SH-SY5Y (cell line): ENCODE measurements at regions not wholly inside any gene's neighbourhood (a gene's known extent, or its start where the extent isn't known, plus 50 kb on each side); places are given as distances from the start of the nearest gene placed in this dataset.

Source experiments
- GATA2 ChIP-seq: IDR thresholded peaks from 2 replicates; pipeline ENCODE4 v1.6.1; 2011; ENCODE audit warnings: mild to moderate bottlenecking, low read depth, low read length
- GATA3 ChIP-seq: IDR thresholded peaks from 2 replicates; pipeline ENCODE4 v1.6.1; 2011; ENCODE audit warnings: low read depth, mild to moderate bottlenecking, low read length, moderate library complexity

DNA sequence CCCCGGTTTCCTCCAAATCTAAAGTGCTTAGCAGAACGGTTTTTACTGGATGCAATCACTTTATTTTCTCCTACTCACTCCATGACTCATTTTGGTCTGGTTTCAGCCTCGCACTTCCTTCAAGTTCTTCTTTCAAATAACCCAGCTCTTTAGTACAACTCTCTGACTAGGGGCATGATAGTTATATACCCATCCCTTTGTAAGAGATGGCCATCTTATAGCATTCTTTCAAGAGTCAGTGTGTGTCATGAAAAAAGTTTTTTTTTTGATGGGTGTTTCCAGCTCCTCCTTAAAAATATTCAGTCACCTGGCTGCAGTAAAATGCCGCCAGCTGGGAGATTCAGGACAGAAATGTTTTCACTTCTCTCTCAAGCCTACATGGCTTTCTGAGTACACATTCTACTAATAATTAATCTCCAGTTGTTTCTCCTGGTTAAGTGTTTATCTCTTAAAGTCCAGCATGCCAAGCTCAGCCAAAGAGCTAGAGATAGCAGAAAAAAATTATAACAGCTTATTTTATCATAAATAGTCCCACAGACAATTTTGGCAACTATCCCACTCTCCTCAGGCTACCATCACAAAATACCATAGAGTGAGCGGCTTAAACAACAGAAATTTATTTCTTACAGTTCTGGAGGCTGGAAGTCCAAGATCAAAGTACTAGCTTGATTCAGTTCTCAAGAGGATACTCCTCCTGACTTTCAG is 139.3 kb downstream of the GASK1B start:
- TF ChIP-seq GATA3 (no peak), GATA2 (no peak)

DNA sequence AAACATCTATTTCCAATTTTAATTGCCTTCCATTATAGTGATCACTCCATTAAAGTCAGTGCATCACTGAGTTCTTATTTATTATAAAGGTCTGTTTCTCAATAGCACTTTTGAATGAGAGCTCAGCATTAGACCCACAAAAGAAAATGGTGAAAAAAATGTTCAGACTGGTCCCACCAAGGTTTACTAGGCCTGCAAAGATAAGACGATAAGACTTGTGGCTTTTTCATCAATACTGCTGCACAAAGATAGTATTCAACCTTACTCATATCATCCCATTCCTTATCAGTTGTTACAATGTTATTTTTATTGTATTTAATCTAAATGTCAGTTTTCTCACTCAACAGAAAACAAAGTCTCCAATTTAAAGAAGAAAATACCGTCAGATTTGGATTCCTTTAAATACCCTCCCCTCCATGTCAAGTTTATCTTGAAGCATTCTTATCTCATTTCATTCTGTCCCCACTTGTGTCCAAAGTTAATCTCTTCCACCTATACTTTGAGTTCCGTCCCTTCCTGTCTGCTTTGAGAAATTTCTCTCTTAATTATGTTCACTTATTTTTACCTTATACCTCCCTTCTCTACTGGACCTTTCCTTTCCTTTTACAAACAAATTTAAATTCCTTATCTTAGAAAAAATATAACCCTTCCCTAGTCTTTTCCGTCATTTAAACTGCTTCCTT is 140.0 kb downstream of the GASK1B start:
- no peak for TF ChIP-seq GATA3
- TF ChIP-seq GATA2 = no peak

DNA sequence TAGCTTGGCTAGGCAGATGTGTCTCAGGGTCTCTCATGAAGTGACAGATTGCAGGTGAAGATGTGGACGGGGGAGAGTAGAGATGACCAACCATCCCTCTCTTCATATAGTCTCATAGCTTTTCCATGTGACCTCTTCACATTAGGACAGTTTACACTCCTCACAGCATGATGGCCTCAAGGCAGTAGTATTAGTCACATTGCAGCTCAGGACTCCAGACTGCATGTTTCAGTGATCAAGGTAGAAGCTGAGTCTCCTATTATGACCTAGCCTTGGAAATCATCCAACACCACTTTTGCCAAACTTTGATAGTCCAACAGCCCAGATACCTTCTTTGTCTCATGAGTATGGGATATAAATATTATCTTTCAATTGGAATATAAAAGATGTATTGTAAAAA is 147.7 kb downstream of the GASK1B start:
- no peak for TF ChIP-seq GATA3
- TF ChIP-seq GATA2 = no peak

DNA sequence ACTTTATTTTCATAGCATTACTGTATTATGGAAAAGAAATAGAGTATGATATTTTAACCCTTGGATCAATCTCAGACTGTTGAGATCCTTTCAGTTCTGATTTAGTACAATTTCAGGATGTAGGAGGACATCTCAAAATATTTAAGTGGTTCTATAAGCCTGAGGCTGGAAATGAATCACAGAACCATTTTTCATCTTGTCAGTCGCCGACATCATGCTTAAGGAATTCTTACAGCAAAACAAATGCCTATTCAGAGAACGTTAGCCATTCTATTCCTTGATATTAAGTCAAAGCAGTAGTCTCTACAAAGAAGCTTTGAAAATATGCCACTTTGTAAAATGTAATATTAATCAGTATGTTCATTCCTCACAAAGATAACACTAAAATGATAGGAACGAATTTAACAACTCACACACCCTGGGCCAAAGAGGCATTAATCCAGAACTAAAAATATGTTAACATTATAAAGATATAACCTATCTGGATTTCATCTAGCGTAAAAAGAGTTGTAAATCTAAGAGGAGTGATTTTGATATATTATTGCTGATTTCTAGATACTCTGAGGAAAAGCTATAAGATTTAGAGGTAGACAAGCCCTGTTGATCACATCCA is 152.0 kb downstream of the GASK1B start:
- TF ChIP-seq GATA3 = no peak
- no peak for TF ChIP-seq GATA2

DNA sequence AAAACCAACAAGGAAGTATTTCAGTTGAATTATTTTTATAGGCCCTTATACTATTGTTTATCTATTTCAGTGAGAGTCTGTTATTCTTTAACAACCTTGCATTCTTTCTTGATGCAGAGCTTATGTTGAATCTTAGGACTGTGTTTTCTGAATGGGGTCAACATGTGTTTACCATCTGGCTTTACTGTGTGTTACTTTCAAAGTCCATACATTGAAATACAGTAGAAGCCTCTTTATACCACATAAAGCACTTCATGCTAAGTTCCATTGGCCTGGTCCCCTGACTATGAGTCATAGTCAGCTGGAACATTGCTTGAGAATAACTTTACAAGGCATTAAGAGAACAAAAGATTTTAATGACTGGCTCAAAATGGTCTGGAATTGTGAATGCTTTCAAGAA is 152.6 kb downstream of the GASK1B start:
- TF ChIP-seq GATA3 (no peak), GATA2 (no peak)

DNA sequence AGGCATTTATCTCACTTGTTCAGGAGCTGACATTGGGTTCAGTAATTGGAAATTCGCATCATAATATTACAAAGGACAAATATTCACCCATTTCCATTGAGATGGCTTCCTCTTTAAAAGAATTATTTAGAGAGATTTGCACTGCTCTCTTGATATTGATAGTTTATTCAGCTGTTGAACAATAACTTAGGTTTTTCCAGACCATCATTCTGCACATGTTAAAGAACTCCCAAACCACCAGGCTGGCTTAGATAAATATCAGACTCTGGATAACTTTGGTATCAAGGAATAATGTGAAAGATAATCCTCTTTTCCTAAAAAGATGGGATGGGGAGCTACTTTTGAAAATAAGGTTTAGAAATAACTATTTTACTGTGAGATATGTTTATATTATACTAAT is 154.0 kb downstream of the GASK1B start:
- TF ChIP-seq GATA3 (no peak), GATA2 (no peak)

DNA sequence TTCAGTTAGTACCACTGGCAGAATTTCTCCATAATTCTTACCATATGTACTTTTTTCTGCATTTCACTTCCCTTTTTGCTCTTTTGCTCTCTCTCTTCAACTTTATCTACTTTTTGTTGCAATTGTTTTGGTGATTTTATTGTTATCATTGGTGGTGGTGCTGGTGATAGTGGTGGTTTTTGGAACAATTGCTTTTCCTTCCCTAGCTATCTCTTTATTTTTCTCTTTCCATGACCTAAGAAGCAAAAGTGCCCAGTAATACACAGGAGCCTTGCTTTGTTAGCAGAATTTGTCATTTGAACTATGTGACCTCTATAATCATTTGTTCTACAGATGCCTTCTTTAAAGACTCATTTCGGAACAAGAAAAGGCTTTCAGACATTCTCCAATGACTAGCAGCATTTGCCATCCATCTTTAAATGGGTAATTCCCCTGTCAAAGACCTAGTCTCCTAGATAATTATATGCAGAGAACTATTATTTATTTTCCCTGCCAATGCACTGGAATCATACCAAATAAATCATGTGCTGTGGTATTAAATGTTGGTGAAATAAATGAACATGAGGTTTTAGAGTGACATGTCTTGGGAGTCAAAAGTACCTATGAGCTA is 154.5 kb downstream of the GASK1B start:
- TF ChIP-seq GATA2 (no peak), GATA3 (no peak)

DNA sequence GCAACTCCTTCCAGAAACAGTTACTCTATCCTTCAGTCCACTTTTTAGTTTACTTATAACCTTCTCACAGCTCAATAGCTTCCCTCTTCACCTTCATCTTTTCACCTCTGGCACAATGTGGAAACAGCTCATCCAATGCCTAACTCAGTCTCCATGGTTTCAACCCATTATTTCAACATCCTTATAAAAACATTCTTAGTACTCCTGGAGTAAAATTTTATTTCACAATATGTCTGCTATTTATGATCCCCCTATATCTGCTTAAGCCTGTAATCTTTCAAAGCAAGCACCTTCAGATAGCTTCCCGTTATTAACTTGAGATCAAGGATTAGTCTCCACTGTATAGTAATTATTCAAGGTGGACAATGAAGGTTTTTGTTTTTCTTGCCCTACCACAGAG is 156.3 kb downstream of the GASK1B start:
- no peak for TF ChIP-seq GATA3
- TF ChIP-seq GATA2 = no peak

DNA sequence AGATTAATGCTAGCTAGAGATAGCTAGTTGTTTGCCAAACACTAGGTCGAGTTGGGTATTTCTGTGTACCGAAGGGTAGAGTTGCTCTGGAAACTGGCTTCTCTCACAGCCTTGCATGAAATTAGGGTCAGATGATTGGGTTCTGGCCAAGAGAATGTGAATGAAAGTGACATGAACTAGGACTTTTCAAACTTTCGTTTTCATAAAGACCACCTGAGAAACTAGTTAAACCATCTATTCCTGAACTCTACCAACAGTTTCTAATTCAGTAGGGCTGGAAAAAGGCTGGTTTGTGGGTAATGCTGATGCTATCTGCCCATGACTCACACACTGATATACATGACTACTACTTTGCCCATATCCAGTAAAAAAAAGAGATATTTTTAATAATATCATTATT is 157.6 kb downstream of the GASK1B start:
- TF ChIP-seq GATA3 (no peak), GATA2 (no peak)

DNA sequence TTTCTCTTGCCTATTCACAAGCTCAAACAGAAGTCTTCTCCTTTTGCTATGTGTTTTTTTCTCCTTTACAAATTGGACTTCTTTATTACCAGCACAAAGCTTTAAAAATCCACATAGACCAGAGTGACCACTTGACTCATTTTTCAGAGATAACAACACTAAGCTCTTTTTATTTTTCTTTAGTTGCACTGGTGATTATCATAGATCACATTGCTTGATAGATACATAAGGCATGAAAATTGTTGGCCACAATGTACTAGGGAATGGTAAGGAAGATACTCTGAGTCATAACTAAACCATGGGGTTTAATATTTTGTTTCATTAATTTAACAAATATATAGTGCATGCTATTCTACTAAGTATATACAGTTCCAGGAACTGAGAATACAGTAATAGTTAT is 159.0 kb downstream of the GASK1B start:
- TF ChIP-seq GATA3 = no peak
- no peak for TF ChIP-seq GATA2

DNA sequence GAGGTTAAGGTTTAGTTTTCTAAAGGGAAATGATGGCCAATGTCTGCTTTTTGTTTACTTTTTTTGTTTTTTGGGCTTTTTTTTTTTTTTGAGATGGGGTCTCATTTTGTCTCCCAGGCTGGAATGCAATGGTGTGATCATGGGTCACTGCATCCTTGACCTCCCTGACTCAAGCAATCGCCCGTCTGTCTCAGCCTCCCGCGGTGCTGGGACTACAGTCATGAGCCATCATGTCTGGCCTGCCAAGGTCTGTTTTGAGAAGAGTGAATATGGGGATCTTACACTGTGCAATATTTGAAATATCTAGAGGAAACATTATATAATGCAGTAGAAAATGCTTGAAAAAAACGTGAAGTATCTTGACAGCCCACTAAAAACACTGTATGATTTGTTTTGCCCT is 162.5 kb downstream of the GASK1B start:
- TF ChIP-seq GATA3 (no peak), GATA2 (no peak)

DNA sequence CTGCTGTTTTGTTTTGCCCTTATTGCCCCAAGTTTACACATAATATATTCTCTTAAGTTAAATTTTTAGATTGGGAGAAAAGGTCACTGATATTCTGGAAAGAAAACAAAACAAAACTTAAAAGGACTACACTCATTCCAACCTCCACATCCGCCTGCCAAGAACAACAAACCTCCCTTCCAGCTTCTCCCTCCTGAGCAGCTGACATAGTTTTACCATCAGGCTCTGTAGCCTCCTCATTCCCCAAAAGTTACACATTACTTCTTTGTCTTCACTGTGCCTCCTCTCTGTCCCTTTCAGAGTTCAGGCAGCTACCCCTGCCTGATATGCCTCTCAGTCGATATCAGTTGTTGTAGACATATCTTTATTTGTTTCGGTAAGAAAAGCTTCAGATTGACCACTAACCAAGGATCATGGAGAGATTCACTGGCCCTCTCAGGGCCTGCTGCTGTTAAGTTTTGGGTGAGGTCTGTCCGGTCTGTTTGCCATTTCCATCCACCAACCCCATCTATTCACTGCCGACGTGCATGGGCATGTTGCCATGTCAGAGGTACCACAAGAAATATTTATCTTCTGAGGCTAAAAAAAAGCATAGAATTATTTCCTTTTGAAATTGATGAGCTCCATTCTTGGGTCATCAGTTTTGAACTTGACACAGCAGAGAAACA is 164.1 kb downstream of the GASK1B start:
- no peak for TF ChIP-seq GATA2
- no peak for TF ChIP-seq GATA3

DNA sequence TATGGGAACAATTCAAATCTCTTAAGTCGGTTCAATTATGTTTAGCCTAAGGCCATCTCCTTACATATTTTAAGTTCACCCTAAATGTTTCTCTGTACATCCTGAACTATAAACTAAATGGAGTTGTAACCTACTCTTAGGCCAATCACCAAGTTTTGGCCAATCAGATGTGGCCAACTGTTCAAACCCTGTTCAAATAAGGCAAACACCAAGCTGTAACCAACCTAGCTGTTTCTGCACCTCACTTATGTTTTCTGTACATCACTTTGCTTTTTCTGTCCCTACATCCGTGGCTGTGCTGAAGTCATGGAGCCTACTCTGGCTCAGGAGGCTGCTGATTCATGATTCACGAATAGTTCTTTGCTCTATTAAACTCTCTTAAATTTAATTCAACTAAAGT is 165.3 kb downstream of the GASK1B start:
- TF ChIP-seq GATA2 (no peak), GATA3 (no peak)

DNA sequence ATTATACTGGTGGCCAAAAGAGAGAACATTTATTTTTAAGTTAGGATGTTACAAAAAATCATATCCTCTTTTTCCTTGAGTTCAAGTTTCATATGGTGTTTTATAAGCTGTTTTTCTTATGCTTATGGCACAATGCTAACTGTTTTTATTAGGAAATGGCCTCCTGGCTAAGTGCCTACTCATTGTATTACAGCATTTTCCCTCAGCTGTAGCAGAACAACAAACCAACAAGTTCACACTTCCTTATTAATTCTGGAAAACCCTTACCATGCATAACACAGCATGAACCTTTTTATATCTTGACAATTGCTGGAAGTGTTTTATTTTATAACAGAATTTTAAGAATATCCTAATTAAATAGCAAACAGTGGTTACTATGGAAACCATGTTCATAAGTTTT is 165.8 kb downstream of the GASK1B start:
- TF ChIP-seq GATA3 (no peak), GATA2 (no peak)
